ENCODE measurements at regions not wholly inside any gene's neighbourhood (a gene's known extent, or its start where the extent isn't known, plus 50 kb on each side); places are given as distances from the start of the nearest gene placed in this dataset.

- TF ChIP-seq CTCF (IDR thresholded peaks at IDR 0.05; ENCODE audit: control extremely low read depth in 1 of 3, insufficient read depth in 1 of 3, low read depth in 1 of 3, low read length in 3 of 3): no peak
- TF ChIP-seq EZH2 (IDR thresholded peaks at IDR 0.05; ENCODE audit: low read depth, low read length, severe bottlenecking): no peak
- TF ChIP-seq EP300 (IDR thresholded peaks at IDR 0.05; ENCODE audit: borderline replicate concordance in 1 of 2, low read depth in 2 of 2, low read length in 2 of 2): no peak
- no peak for TF ChIP-seq BRCA1 (IDR thresholded peaks at IDR 0.05; ENCODE audit: low read depth, low read length)
- no peak for TF ChIP-seq RAD21 (IDR thresholded peaks at IDR 0.05 in 1 of 2, conservative IDR thresholded peaks at IDR 0.05 in 1 of 2; ENCODE audit: low read depth in 2 of 2, low read length in 2 of 2)
- TF ChIP-seq JUN (IDR thresholded peaks at IDR 0.05; ENCODE audit: low read depth, low read length): no peak
- no peak for TF ChIP-seq POLR2A (IDR thresholded peaks at IDR 0.05; ENCODE audit: control extremely low read depth in 1 of 2, low read depth in 2 of 2, low read length in 2 of 2)
- no peak for TF ChIP-seq SP1 (IDR thresholded peaks at IDR 0.05; ENCODE audit: low read depth, low read length)
- TF ChIP-seq CHD1 (IDR thresholded peaks at IDR 0.05; ENCODE audit: low read depth, low read length): no peak
- TF ChIP-seq SIN3A (conservative IDR thresholded peaks at IDR 0.05 in 1 of 2, IDR thresholded peaks at IDR 0.05 in 1 of 2; ENCODE audit: low read depth in 1 of 2, low read length in 2 of 2): no peak
- no peak for TF ChIP-seq POLR2AphosphoS5 (IDR thresholded peaks at IDR 0.05; ENCODE audit: low read depth, low read length)
Measured at GRCh38 chr10:21169271-21169670, 272.2 kb upstream of the NEBL start.
